ENCODE measurements at regions not wholly inside any gene's neighbourhood (a gene's known extent, or its start where the extent isn't known, plus 50 kb on each side); places are given as distances from the start of the nearest gene placed in this dataset.

DNA sequence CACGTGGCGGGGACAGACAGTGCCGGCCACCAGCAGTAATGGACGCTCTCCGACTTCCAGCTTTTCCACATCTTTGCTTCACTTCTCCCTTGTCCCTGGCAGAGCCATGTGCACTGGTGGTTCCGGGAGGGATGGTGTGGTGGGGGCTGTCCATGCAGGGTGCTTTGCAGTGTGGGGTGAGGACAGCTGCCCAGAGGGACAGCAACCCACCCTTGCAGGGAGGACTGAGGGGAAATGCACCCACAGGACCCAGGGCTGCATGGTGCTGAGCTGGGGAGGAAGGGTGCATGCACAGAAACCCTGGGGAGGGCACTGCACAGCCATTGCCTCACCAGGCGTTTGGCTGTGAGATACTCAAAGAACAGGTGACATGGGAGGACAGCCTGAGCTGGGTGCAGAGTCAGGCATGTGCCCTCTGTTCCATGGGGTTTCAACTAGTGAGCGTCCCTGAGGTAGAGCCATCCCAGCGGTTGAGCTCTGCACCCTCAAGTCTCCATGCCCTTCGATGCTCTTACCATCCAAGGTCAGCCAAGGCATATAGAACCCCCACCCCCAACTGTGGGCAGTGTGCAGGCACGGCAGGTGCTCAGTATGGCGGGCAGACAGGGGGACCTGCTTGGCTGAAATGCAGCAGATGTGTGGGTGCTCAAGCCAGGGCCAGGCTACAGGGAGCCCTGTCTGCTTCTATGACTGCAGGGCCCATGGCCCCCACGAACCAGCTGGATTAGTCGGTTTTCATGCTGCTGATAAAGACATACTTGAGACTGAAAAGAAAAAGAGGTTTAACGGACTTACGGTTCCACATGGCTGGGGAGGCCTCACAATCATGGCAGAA is 239.7 kb downstream of the TTLL2 start:
- TF ChIP-seq POLR2A (IDR thresholded peaks at IDR 0.05): no peak
- TF ChIP-seq, protein P1, sequence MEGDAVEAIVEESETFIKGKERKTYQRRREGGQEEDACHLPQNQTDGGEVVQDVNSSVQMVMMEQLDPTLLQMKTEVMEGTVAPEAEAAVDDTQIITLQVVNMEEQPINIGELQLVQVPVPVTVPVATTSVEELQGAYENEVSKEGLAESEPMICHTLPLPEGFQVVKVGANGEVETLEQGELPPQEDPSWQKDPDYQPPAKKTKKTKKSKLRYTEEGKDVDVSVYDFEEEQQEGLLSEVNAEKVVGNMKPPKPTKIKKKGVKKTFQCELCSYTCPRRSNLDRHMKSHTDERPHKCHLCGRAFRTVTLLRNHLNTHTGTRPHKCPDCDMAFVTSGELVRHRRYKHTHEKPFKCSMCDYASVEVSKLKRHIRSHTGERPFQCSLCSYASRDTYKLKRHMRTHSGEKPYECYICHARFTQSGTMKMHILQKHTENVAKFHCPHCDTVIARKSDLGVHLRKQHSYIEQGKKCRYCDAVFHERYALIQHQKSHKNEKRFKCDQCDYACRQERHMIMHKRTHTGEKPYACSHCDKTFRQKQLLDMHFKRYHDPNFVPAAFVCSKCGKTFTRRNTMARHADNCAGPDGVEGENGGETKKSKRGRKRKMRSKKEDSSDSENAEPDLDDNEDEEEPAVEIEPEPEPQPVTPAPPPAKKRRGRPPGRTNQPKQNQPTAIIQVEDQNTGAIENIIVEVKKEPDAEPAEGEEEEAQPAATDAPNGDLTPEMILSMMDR (IDR thresholded peaks at IDR 0.05): no peak
